ENCODE measurements at regions not wholly inside any gene's neighbourhood (a gene's known extent, or its start where the extent isn't known, plus 50 kb on each side); places are given as distances from the start of the nearest gene placed in this dataset.

DNA sequence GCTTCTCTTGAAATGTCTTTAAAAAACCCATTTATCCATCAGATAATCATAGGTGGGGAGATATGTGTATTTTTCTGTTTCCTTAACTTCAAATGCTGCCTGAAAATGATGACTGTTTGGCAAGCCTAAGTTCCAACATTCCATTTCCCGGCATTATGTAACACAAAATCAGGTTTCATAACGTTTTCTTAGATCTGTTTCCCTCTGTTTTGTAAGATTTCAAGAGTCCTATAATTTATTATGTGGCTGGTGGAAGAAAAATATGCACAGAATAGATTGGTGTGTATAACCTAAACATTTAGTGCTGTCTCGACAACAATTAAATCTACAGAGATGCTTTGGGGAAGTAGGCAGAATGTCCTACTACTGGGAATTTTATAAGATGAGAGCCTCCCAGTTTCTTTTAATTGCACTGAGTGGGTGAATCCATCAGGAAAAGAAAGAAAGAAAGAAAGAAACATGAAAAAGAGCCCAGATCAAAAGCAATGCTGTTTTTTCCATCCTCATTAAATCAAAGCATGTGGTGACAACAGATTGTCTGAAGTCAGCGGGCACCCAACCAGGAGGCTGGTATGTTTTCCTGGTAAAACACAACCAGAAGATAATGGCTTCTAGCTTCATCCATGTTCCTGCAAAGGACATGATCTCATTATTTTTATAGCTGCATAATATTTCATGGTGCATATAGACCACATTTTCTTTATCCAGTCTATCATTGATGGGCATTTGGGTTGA is 529.4 kb upstream of the AMELY start:
- Histone ChIP-seq H3K4ac (replicated peaks; ENCODE audit: insufficient read length, low read depth, low read length) (no peak overlapping the region), H2BK20ac (ENCODE audit: low read length) (no peak overlapping the region), H4K91ac (replicated peaks; ENCODE audit: insufficient read length, low read length) (no peak overlapping the region), H2AFZ (ENCODE audit: low read length) (no peak overlapping the region), H3K79me1 (ENCODE audit: low read depth, low read length) (no peaks in the 10 kb centered on the region), H2BK120ac (replicated peaks; ENCODE audit: low read depth, low read length) (no peak overlapping the region), H2BK15ac (ENCODE audit: low read length) (no peak overlapping the region), H2AK5ac (ENCODE audit: low read depth, low read length) (no peak overlapping the region), H3K79me2 (ENCODE audit: control insufficient read depth in 1 of 2, insufficient read depth in 2 of 2, low read length in 2 of 2) (no peaks in the 10 kb centered on the region), H3K36me3 (ENCODE audit: control insufficient read depth in 2 of 4, insufficient read depth in 4 of 4, low read length in 3 of 4) (no peaks in the 10 kb centered on the region), H4K5ac (ENCODE audit: insufficient read length, low read depth, low read length) (no peak overlapping the region), H3K4me1 (replicated peaks in 1 of 4; ENCODE audit: control insufficient read depth in 3 of 4, insufficient read depth in 4 of 4, low read length in 3 of 4) (no peaks in the 10 kb centered on the region), H3K56ac (replicated peaks; ENCODE audit: insufficient read length, low read depth, low read length) (no peak overlapping the region), H2BK12ac (ENCODE audit: low read depth, low read length) (no peak overlapping the region), H3K9me3 (ENCODE audit: insufficient read depth in 2 of 2, low read depth in 1 of 2, low read length in 1 of 2) (no peaks in the 10 kb centered on the region), H3K9ac (replicated peaks in 1 of 4; ENCODE audit: extremely low read depth in 1 of 4, low read depth in 3 of 4, low read length in 3 of 4) (no peak overlapping the region), H2BK5ac (ENCODE audit: low read depth, low read length) (no peak overlapping the region), H3K23ac (ENCODE audit: insufficient read length) (no peak overlapping the region), H3K4me3 (ENCODE audit: extremely low read depth in 1 of 4, insufficient read depth in 2 of 4, low read depth in 3 of 4, low read length in 4 of 4) (no peak overlapping the region), H3K14ac (ENCODE audit: insufficient read length) (no peak overlapping the region), H4K20me1 (replicated peaks in 1 of 2; ENCODE audit: control insufficient read depth in 1 of 2, insufficient read depth in 2 of 2, low read length in 2 of 2) (no peaks in the 10 kb centered on the region), H3K18ac (ENCODE audit: extremely low read depth, low read length) (no peak overlapping the region), H3K27ac (ENCODE audit: low read depth, low read length) (no peak overlapping the region), H3K23me2 (ENCODE audit: low read depth, low read length) (no peaks in the 10 kb centered on the region), H4K8ac (ENCODE audit: extremely low read depth, insufficient read depth, low read length) (no peak overlapping the region), H3K27me3 (replicated peaks in 1 of 4; ENCODE audit: control insufficient read depth in 3 of 4, extremely low read depth in 1 of 4, insufficient read depth in 3 of 4, low read length in 3 of 4) (no peaks in the 10 kb centered on the region), H3K4me2 (ENCODE audit: insufficient read depth in 1 of 2, low read depth in 2 of 2, low read length in 2 of 2) (no peak overlapping the region)
- FAIRE-seq (no peak), DNase-seq (ENCODE audit: low read depth in 1 of 2, low spot score in 2 of 2) (no peak)
- 85% methylated on average over 4 of the region's 4 CpGs; no CpG with 5 or more reads in 1 of the 2 experiments for WGBS, 2 experiments (ENCODE audit: extremely low coverage in 1 of 2, insufficient coverage in 1 of 2, insufficient read length in 1 of 2, insufficient replicate concordance in 2 of 2, low coverage in 1 of 2, low lambda C conversion rate in 2 of 2, missing lambda C conversion rate in 1 of 2)
- CTCF ChIA-PET (ENCODE audit: partially characterized antibody): no interaction called here
- POLR2A ChIA-PET (ENCODE audit: partially characterized antibody): no interaction called here
- TF ChIP-seq, protein P1, sequence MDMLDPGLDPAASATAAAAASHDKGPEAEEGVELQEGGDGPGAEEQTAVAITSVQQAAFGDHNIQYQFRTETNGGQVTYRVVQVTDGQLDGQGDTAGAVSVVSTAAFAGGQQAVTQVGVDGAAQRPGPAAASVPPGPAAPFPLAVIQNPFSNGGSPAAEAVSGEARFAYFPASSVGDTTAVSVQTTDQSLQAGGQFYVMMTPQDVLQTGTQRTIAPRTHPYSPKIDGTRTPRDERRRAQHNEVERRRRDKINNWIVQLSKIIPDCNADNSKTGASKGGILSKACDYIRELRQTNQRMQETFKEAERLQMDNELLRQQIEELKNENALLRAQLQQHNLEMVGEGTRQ (IDR thresholded peaks at IDR 0.05; ENCODE audit: low read length): no peak
- no peak for TF ChIP-seq JUN (IDR thresholded peaks at IDR 0.05; ENCODE audit: low read depth, low read length)
- TF ChIP-seq, protein P2, sequence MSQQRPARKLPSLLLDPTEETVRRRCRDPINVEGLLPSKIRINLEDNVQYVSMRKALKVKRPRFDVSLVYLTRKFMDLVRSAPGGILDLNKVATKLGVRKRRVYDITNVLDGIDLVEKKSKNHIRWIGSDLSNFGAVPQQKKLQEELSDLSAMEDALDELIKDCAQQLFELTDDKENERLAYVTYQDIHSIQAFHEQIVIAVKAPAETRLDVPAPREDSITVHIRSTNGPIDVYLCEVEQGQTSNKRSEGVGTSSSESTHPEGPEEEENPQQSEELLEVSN (IDR thresholded peaks at IDR 0.05): no peak
- no peak for TF ChIP-seq ATF3 (IDR thresholded peaks at IDR 0.05; ENCODE audit: insufficient read depth, low read depth, low read length)
- TF ChIP-seq CHD1 (IDR thresholded peaks at IDR 0.05; ENCODE audit: low read depth, low read length): no peak

All from H1 (cell line).